ENCODE measurements at regions not wholly inside any gene's neighbourhood (a gene's known extent, or its start where the extent isn't known, plus 50 kb on each side); places are given as distances from the start of the nearest gene placed in this dataset.

DNA sequence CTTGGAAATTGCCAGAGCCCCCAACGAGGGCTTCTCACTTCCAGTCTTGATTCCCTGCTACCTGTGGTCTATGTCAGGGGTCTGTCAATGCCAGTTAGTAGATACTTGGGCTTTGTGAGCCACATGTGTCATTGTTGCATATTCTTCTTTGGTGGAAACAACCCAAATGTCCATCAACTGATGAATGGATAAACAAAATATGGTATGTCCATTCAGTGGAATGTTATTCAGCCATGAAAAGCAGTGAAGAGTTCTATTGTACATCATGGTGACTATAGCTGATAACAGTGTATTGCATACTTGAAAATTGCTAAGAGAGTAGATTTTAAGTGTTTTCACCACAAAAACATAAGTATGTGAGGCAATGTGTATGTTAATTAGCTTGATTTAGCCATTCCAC is 288.1 kb downstream of the RPLP1 start:
- no peak for TF ChIP-seq POLR2A (IDR thresholded peaks at IDR 0.05; ENCODE audit: low read depth, low read length)
- TF ChIP-seq POLR2AphosphoS5 (IDR thresholded peaks at IDR 0.05; ENCODE audit: low read depth, low read length), result no peak
- no peak for TF ChIP-seq SPI1 (IDR thresholded peaks at IDR 0.05; ENCODE audit: low read depth, low read length)
- no peak for TF ChIP-seq TAF1 (IDR thresholded peaks at IDR 0.05; ENCODE audit: low read depth, low read length)
- no peak for TF ChIP-seq POU2F2 (IDR thresholded peaks at IDR 0.05; ENCODE audit: low read depth, low read length)
